ENCODE measurements at regions not wholly inside any gene's neighbourhood (a gene's known extent, or its start where the extent isn't known, plus 50 kb on each side); places are given as distances from the start of the nearest gene placed in this dataset.

DNA sequence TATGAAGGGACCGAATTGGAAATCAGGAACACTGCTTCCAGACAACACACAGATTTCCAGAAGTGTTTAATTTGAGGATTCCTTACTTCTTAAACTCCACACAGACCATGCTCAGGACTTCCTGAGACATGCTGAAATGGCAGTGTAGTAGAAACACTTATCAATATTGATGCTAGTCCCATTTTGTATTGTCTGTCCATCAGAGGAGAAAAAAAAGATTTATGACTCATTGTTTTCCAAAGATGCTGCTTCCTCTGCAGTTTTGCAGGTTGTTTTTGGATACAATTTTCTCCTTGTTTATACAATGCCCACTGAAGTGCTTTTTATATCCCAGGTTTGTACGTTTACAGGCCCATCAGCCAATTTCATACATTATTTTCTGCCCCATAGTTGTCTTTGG lies 68.3 kb upstream of the TANC2 start:
- DNase-seq (ENCODE audit: unreplicated experiment): no peak
- POLR2A ChIA-PET: interaction anchor here (0.8 to 1.6 kb wide), 2 partner anchors 19 to 30 kb away, joined by 3 read pairs; no protein-coding TSS in a partner anchor
- H3K27ac Mint-ChIP-seq (ENCODE audit: low read depth, unreplicated experiment): no peak overlapping the region
- H3K36me3 Mint-ChIP-seq (ENCODE audit: insufficient read depth, unreplicated experiment): no peaks in the 10 kb centered on the region
- peaks cover 5% of the 10 kb centered on the region for H3K4me1 Mint-ChIP-seq (ENCODE audit: insufficient read depth, unreplicated experiment)
- CTCF ChIA-PET: no interaction called here
- no peaks in the 10 kb centered on the region for H3K9me3 Mint-ChIP-seq (ENCODE audit: unreplicated experiment)
- H3K27me3 Mint-ChIP-seq (ENCODE audit: insufficient read depth, unreplicated experiment): no peaks in the 10 kb centered on the region
- TF ChIP-seq, protein P1, sequence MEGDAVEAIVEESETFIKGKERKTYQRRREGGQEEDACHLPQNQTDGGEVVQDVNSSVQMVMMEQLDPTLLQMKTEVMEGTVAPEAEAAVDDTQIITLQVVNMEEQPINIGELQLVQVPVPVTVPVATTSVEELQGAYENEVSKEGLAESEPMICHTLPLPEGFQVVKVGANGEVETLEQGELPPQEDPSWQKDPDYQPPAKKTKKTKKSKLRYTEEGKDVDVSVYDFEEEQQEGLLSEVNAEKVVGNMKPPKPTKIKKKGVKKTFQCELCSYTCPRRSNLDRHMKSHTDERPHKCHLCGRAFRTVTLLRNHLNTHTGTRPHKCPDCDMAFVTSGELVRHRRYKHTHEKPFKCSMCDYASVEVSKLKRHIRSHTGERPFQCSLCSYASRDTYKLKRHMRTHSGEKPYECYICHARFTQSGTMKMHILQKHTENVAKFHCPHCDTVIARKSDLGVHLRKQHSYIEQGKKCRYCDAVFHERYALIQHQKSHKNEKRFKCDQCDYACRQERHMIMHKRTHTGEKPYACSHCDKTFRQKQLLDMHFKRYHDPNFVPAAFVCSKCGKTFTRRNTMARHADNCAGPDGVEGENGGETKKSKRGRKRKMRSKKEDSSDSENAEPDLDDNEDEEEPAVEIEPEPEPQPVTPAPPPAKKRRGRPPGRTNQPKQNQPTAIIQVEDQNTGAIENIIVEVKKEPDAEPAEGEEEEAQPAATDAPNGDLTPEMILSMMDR (IDR thresholded peaks at IDR 0.05; ENCODE audit: unreplicated experiment): no peak
- H3K4me3 Mint-ChIP-seq (ENCODE audit: unreplicated experiment): no peak overlapping the region
- no TSS peak for BruUV-seq (replicated peaks)
- intact Hi-C loops (cut with micrococcal nuclease): no loop called here

DNA sequence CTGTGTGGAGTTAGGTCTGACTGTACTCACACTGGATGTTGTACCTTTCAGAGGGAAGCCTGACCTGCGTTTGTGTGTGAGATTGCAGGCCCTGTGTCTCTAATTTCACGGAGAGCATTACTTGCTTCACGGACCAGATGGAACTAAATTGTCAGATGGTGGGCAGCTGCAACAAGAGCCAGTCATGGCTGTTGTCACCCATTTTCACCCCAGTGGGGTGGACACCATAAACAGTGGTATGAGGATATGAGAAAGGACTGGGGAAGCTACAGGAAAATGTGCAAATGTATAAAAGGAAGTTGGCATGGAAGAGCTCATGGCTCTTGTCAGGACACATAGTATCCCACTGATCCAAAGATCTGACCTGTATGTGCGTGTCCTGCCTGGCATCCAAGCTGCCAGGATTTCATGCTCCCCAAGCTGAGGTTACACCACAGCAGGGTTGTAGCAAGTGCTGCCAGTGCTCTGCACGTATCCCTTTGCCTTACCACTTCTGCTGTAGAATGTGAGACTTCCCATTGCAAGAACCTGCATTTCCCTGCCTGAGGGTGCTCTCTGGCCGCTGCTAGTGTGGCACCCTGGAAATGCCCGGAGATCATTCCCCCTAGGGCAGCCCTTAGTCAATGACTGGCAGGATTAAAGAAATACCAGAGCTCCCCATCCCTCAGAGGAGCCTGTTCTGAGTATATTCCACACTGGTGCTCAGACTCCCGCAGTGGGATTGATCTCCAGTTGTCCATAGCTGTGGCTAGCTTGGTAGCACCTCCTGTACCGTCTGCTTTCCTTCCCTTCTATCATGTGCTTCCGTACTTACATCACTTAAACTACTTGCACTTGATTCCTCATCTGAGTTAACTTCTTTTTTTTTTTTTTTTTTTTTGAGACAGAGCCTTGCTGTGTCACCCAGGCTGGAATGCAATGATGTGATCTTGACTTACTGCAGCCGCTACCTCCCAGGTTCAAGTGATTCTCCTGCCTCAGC lies 70.4 kb upstream of the TANC2 start:
- Mint-ChIP-seq H3K9me3 (ENCODE audit: unreplicated experiment) (no peaks in the 10 kb centered on the region), H3K4me1 (ENCODE audit: insufficient read depth, unreplicated experiment) (peaks cover 6% of the 10 kb centered on the region), H3K27ac (ENCODE audit: low read depth, unreplicated experiment) (no peak overlapping the region), H3K36me3 (ENCODE audit: insufficient read depth, unreplicated experiment) (no peaks in the 10 kb centered on the region), H3K4me3 (ENCODE audit: unreplicated experiment) (no peak overlapping the region), H3K27me3 (ENCODE audit: insufficient read depth, unreplicated experiment) (no peaks in the 10 kb centered on the region)
- POLR2A ChIA-PET: interaction anchor here (1.0 kb wide), 1 partner anchor 22 kb away, joined by 3 read pairs; no protein-coding TSS in a partner anchor
- CTCF ChIA-PET: interaction anchor here (1.0 to 1.1 kb wide), 2 partner anchors 64 to 69 kb away, joined by 3 to 4 read pairs; no protein-coding TSS in a partner anchor
- DNase-seq (ENCODE audit: unreplicated experiment): peak; percentile 48
- TF ChIP-seq, protein P1 (IDR thresholded peaks at IDR 0.05; ENCODE audit: unreplicated experiment): no peak
- BruUV-seq (replicated peaks): no TSS peak
- intact Hi-C loops (cut with micrococcal nuclease): no loop called here

DNA sequence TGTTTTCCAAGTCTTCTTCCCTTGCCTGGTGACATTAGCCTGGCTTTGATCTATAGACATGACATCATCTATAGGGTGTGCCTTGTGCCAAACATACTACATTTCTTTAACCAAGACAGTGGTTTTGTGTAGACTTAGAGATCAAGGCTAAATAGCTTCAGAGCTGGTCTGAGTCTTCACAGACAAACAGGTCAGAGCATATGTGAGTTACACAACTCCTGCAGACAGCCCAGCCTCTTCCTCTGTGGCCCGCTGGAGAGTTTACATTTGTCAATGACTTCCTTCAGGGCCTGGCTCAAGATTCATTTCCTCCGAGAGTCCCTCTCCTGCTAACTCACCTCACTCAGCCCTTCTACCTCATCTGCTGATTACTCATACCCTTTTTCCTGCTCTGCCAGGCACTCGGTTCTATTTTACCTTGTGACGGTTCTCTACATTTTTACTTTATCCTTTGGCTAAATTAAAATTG lies 73.1 kb upstream of the TANC2 start:
- peaks cover 17% of the 10 kb centered on the region for H3K4me1 Mint-ChIP-seq (ENCODE audit: insufficient read depth, unreplicated experiment)
- CTCF ChIA-PET: interaction anchor here (0.8 to 0.9 kb wide), 2 partner anchors 17 to 63 kb away, joined by 4 read pairs; no protein-coding TSS in a partner anchor
- no peaks in the 10 kb centered on the region for H3K36me3 Mint-ChIP-seq (ENCODE audit: insufficient read depth, unreplicated experiment)
- no peaks in the 10 kb centered on the region for H3K9me3 Mint-ChIP-seq (ENCODE audit: unreplicated experiment)
- no peaks in the 10 kb centered on the region for H3K27me3 Mint-ChIP-seq (ENCODE audit: insufficient read depth, unreplicated experiment)
- intact Hi-C loops (cut with micrococcal nuclease): loop anchor here (2.0 to 5.0 kb wide), 3 partner anchors 76 to 191 kb away; no protein-coding TSS in a partner anchor
- TF ChIP-seq, protein P1 (IDR thresholded peaks at IDR 0.05; ENCODE audit: unreplicated experiment): no peak
- H3K4me3 Mint-ChIP-seq (ENCODE audit: unreplicated experiment): peak overlapping the region; percentile 44
- no TSS peak for BruUV-seq (replicated peaks)
- POLR2A ChIA-PET: interaction anchor here (0.6 to 5.2 kb wide), 9 partner anchors 9 to 540 kb away, joined by 3 to 31 read pairs (median 4); partner anchors contain the start of gene TANC2
- peak overlapping the region; percentile 81 for H3K27ac Mint-ChIP-seq (ENCODE audit: low read depth, unreplicated experiment)
- peak; percentile 96 for DNase-seq (ENCODE audit: unreplicated experiment)

Data from MCF 10A (cell line).